HG03521 (cell line): ENCODE measurements at regions not wholly inside any gene's neighbourhood (a gene's known extent, or its start where the extent isn't known, plus 50 kb on each side); places are given as distances from the start of the nearest gene placed in this dataset.

Experiments
- ATAC-seq: cut with Tn5 transposase; IDR thresholded peaks from one replicate; pipeline ENCODE4 v1.9.1; 2021; ENCODE audit warnings: mild to moderate bottlenecking, moderate library complexity; ENCODE audit not compliant: unreplicated experiment

- no peak for ATAC-seq
Observed at GRCh38 chr11:104541701-104542100, 356.6 kb downstream of the CASP12 start.

- no peak for ATAC-seq
Observed at GRCh38 chr11:104538313-104538712, 359.9 kb downstream of the CASP12 start.

GRCh38 chr11:104534278-104534677 lies 364.0 kb downstream of the CASP12 start:
- ATAC-seq = no peak

GRCh38 chr11:104531894-104532293 lies 366.4 kb downstream of the CASP12 start:
- no peak for ATAC-seq

GRCh38 chr11:104531075-104531474 lies 367.1 kb upstream of the PDGFD start:
- ATAC-seq = peak; percentile 51

DNA sequence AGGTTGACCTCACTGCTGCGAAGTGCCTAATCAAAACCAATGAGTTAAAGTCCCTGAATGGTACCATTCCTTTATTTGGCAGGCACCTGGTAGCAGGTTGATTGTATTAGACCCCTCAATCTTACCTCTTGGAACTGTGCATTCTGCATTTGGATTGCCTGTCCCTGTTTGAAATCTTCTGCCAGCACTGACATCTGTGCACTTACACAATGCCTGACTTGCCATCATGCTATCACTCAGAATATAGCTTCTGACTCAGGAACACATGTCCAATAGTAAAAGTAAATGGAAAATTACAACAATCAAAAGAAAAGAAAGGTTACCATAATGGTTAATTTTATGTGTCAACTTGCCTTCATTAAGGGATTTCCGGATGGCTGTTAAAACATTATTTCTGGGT lies 366.0 kb upstream of the PDGFD start:
- no peak for ATAC-seq

GRCh38 chr11:104529213-104529612 lies 365.3 kb upstream of the PDGFD start:
- ATAC-seq = no peak

DNA sequence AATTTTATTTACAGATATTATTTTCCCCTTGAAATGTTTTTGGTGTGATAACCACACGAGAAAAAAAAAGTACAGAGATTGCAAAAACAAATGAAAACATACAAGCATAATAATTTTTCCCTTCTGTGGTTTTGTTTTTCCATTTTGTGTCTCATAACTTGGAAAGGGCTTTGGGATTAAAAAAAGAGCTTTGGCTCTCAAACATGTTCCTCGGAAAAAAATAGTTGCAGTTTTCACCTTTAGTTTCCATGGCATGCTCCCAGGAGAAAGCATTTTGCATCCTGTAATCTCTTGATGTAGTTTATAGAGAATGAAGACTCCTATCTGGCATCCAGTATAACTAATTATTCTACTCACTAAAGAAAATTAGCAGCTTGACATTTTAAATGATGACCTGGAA lies 362.1 kb upstream of the PDGFD start:
- no peak for ATAC-seq

- no peak for ATAC-seq
Observed at GRCh38 chr11:104525416-104525815, 361.5 kb upstream of the PDGFD start.

DNA sequence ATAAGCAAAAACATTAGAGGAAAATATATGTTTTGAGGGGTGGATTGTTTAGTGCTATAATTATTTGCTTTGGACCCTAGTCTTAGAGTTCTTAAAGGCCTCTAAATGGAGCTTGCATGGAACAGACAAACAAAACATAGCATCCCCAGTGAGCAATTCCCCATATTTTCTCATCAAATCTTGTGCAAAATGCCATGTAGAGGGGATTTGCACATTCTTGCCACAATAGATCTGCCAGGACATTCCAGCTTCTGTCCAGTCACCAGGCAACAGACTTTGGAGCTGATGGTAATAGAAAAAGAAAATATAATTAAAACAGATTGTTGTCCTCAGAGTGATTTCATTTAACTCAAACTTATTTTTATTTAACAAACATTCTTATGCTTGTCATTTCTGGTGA lies 360.3 kb upstream of the PDGFD start:
- no peak for ATAC-seq

DNA sequence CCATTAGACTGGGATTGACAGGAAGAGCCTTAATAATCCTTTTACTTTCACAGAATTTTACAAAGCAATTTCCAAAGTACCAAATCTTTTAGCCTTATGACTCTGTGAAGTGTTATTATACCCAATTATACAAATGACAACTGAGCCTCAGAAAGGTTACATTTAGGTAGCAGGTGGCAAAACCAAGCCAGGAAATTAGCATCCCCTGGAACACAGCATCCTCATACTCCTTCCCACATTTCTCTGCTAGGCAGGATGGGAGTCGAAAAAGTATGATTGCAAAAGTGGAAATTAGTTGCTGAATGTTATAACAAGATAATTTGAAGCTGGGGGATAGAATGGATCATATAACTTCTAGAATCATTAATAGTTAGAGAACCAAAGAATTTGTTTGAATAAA lies 359.7 kb upstream of the PDGFD start:
- ATAC-seq = no peak

DNA sequence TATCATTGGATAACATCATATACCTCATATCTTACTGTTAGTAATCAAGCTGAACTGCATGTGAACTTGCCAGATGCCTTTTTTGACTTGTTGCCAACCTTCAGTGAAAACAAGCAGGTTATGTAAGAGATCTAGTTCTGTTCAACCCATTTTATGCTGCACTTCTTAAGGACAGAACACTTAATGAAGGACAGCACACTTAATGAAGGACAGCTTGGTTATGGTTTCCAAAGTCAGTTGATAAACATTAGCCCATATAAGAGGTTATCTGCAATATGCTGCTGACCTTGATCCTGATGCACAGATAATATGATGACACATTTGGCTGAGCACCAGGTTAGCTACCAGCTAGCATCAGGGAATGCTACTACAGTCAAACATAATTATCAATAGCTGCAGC lies 358.7 kb upstream of the PDGFD start:
- ATAC-seq = no peak

- no peak for ATAC-seq
Observed at GRCh38 chr11:104522123-104522522, 358.2 kb upstream of the PDGFD start.

- ATAC-seq = no peak
Observed at GRCh38 chr11:104510169-104510568, 346.2 kb upstream of the PDGFD start.

GRCh38 chr11:104490182-104490581 lies 326.2 kb upstream of the PDGFD start:
- no peak for ATAC-seq

GRCh38 chr11:104488561-104488960 lies 324.6 kb upstream of the PDGFD start:
- ATAC-seq = no peak

DNA sequence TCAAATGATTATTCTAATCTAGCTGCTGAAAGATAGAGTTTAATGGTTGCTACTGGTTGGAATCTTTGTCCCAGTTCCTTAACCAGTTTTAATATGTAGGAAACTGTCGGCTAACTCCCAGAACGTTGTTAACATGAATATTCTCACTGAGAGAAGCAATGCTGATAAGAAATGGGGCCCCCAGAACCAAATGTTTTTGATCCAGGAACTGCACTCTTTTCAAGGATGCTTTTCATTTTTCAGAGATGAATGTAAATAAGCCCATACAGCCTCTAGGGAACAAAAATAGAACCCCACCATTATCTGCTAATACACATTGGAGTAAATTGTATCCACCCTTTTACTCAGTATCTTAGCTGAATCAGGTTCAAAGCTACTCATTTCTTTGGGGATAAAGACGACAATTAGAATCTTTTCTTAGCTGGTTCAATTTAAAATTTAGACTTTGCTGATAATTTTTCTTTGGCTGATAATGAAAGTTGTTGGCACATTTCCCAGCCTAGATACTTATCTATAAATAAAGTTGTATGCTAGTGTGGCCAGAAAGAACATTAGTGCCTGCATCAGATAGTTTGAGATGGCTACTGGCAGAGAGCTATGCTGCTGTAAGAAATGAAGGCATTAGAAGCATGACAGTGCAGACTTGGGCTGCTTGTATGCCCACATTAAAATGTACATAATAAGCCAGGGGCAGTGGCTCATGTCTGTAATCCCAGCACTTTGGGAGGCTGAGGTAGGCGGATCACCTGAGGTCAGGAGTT lies 323.3 kb upstream of the PDGFD start:
- no peak for ATAC-seq

DNA sequence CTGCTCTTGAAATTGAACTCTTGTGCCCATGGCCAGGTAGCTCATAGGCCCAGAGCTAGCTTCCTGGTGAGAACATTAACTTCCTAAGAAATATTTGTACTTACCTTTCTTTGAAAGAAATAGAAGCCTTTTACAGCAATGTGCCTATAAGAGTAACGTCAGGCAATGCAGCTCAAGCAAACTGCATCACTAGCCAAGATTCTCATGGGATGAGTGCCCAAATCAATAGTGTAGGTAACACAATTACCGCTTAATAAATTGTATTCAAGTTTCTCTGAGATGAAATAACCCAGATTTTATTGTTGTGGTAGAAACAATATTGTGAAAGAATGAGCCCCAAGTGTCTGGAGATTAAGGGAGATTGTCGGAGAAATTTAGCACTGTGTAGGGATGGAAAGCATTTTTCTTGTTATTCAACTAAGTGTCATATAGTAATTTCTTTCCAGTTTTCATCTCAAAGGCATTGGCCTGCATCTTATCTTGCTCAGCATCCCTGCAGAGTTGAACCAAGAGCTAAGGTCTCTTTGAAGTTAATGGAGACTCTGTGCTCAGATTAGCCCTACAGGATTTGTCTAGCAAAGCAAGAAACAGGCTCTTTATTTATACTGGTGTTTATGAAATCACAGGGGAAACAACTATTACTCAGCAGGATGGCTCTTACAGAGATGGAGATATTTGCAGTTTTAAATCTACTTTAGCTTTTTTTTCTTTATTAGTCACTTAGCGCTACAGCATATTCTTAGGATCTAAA lies 321.0 kb upstream of the PDGFD start:
- ATAC-seq = no peak

DNA sequence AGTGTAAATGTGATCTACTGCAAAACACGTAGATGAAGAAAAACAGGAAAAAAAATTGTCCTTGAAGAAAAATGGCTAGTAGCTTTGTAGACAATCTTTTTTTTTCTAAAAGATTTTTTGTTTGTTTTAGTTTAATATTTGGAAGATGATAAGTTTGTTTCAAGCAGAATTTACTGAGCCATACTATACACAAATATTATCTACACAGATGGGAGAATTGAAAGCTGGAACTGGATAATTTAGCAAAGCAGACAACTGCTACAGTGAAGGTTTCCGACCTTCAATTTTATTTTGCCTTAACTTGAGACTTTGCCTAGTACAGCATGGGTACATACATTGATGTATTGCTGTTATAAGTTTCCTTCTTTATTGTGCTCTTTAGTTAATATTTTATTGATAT lies 313.0 kb upstream of the PDGFD start:
- no peak for ATAC-seq

DNA sequence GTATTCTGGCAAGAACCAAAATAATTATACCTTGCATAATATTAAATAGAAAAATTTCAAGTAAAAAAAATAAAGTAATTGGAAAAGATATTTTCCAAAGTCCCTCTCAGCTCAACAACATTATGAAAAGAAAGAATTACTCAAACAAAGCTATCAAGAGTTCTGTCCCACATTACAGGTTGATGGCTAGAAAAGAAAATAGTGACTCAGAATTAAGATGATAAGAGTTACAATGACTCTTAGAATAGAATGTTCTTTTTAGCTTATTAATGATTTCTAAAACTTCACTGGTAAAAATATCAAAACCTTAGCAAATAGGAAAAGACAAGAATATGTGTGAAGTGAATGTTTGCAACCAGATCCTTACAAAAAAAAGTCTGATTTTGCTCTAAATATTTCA lies 312.5 kb upstream of the PDGFD start:
- no peak for ATAC-seq

GRCh38 chr11:104467404-104467803 lies 303.5 kb upstream of the PDGFD start:
- ATAC-seq = no peak

DNA sequence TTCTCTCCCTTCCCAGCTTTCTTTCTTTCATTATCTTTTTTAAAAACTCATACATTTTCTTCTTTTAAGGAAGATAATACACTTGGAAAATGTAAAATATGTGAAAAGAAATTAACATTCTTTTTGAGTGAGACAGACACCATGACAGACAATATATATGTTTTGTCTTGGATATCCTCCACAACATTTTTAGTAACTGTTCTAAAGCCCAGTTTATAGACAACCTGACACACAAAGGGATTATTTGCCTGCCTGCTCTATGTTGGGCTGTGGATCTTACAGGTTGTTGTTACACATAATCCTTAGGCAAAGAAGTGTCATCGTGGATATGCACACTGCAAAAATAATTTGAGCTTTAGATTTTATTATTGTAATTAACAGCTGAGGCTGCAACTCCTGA lies 301.4 kb upstream of the PDGFD start:
- no peak for ATAC-seq

DNA sequence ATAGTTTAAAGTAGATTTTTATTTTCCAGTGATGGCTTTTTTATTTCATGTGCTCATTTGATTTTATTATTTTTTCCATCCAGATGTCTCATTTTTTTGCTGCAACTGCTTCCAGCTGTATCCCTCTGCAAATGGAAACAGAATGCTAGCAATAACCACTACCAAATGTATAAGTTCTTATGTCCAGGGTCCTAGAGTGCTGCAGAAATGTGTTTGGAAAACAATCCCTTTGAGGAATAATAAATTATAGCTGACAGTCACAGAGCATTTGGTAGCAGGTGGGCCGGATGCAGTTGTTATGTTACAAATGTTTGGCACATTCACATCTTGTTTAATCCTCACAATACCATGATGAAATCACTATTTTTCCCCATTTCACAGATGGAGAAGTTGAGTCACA lies 300.7 kb upstream of the PDGFD start:
- ATAC-seq = no peak
